ENCODE measurements at regions not wholly inside any gene's neighbourhood (a gene's known extent, or its start where the extent isn't known, plus 50 kb on each side); places are given as distances from the start of the nearest gene placed in this dataset.
"Not testable (repeated sequence)": the region's sequence is repeated elsewhere in the genome, so short reads cannot be mapped to it uniquely, and the experiment has no call there.

- no peak for DNase-seq (ENCODE audit: low read depth, low spot score)
Measured at GRCh38 chr1:30008998-30009657, 714.3 kb downstream of the MATN1 start.

DNA sequence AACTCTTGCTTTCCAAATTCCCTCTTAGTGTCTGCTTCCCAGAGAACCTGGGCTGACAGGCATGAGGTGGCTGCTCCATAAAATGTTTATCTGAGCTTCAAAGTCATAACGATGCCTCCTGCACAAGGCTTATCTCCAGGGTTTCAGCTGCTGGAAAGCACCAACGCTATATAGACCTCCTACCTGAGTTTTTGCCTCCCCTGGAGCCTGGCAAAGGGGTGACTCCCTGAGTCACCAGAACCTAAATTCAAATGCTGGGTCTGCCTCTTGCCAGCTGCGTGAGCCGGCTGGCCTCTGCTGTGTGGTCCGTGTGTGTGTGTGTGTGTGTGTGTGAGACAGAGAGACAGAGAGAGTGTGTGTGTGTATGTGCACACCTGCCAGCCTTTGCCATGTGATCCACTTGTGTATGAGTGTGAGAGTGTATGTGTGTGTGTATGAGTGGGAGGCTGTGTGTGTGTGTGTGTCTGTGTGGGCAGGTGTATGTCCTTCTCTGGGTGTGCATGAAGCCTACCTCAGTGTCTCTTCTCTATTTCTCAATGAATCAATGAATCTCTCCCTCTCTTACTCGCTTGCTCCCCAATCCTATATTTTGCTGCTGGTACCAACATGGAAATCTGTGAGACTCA, 714.9 kb downstream of the MATN1 start:
- DNase-seq (ENCODE audit: low read depth, low spot score), result no peak

DNA sequence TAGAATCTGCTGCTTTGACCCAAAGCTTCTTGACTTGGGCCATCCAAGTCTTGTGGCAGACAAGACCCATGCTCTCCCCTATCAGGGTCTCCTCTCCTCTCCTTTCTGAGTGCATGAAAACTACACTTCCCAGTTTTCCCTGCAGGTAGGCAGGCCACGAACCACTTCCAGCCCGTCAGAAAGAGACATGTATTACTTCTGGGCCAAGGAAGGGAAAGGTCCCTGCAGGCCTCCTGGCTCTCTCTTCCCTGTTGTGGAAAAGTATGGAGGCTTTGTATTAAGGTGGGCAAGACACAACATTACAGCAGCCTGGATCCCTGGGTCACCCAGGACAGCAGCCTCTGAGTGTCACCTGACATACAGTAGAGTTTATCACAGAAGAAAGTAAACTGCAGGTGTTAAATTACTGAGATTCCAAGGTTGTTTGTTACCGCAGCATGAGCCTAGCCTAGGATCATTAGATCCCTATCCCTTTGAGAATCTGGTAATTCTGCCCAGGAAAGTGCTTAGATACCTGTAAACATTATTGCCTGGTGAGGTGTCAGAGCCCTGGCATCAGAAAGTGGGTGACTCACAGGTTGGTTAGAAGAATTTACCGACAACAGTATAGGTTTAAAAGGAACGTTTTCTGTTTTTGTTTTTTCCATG, 717.3 kb downstream of the MATN1 start:
- no peak for DNase-seq (ENCODE audit: low read depth, low spot score)

GRCh38 chr1:30001732-30002039, 721.7 kb downstream of the MATN1 start:
- no peak for DNase-seq (ENCODE audit: low read depth, low spot score)

DNA sequence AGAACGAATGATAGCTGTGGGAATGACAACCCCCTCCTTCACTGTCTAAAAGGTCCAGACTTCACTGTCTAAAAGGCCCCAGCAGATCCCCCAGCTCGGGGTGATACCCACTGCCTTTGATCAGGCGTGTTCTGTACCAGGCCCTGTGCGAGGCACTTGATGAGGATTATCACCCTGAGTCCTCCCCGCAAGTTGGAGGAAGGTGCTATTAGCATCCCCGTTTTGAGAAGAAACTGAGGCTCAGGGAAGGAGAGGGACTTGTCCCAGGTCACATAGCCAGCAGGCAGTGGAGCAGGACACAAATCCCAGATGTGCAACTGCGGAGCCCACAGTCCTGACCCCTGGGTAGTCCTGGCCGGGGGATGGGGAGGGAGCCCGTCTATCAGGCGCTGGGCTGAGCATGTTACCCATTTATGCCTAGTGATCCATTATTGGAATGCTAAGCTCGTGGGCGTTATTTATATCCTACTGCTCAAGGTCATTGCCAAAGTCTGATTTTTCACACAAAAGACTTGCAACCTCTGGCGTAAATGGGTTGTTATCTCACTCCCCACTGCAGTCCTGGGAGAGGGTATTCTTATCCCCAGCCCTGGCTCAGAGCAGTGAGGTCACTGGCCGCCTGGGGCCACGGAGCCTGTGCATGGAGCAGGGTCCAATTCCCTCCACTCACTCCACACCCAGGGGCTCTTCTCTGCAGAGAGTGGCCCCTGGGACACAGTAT, 722.2 kb downstream of the MATN1 start:
- DNase-seq (ENCODE audit: low read depth, low spot score), result no peak

GRCh38 chr1:30000266-30000665, 723.1 kb downstream of the MATN1 start:
- no peak for DNase-seq (ENCODE audit: low read depth, low spot score)

DNA sequence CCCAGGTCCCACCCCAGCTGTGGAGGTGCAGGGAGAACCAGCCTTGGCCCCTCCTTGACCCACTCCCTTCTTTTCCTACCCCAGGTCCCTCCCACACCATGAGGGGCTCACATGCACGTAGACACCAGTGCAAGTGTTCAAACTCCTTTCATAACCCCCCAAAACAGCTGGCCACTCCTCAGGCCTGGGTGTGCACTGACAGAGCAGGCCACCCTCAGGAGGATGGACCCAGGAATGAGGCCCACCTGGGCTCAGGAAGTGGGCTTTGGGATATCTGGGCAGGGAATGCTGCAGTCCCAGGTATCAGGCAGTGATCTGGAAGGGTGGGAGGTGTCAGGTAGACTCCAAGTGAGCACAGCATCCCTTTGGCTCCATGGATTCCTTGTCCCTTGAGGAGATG, 723.8 kb downstream of the MATN1 start:
- DNase-seq (ENCODE audit: low read depth, low spot score), result no peak

GRCh38 chr1:29998686-29999085, 724.7 kb downstream of the MATN1 start:
- no peak for DNase-seq (ENCODE audit: low read depth, low spot score)

GRCh38 chr1:29997818-29998217, 725.6 kb downstream of the MATN1 start:
- not testable (repeated sequence) for DNase-seq (ENCODE audit: low read depth, low spot score)

GRCh38 chr1:29993950-29994349, 729.4 kb downstream of the MATN1 start:
- no peak for DNase-seq (ENCODE audit: low read depth, low spot score)

DNA sequence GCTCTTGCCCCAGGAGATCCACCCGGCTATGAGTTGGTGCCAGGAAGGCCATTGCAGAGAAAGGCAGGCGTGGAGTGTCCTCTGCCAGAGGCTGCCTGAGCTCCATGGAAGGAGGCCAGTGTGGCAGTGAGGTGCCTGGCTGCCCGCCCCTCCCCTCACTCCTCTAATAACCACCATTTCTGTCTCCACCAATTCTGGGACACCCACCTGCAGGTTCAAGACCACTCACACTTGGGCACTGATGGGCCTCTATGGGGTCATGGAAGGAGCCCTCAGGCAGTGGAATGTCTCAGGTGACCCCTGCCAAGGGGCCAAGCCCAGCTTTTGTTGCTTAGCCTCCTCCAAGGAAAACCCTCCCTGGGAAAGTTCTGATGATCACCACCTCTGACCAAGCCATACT, 731.6 kb downstream of the MATN1 start:
- no peak for DNase-seq (ENCODE audit: low read depth, low spot score)

GRCh38 chr1:29991025-29991424, 732.4 kb downstream of the MATN1 start:
- no peak for DNase-seq (ENCODE audit: low read depth, low spot score)

GRCh38 chr1:29990304-29990703, 733.1 kb downstream of the MATN1 start:
- no peak for DNase-seq (ENCODE audit: low read depth, low spot score)

DNA sequence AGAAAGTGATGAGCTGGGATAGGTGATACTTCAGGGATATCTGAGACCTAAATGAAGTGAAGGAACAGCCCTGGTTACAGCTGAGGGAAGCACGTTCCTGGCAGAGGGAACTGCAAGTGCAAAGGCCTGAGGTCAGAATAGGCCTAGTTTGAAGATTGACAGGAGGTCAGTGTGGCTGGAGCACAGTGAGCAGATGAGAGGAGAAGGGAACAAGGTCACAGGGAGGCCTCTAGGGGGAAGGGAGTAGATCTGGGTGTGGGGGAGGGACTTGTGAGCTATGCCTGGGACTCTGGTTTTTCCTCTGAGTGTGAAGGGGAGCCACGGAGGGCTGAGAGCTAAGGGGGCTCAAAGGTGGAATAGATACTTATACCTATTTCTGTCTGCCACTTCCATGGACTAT, 736.4 kb downstream of the MATN1 start:
- no peak for DNase-seq (ENCODE audit: low read depth, low spot score)

GRCh38 chr1:29985606-29985945, 737.8 kb downstream of the MATN1 start:
- no peak for DNase-seq (ENCODE audit: low read depth, low spot score)

GRCh38 chr1:29984862-29985605, 738.4 kb downstream of the MATN1 start:
- DNase-seq (ENCODE audit: low read depth, low spot score), result no peak

DNA sequence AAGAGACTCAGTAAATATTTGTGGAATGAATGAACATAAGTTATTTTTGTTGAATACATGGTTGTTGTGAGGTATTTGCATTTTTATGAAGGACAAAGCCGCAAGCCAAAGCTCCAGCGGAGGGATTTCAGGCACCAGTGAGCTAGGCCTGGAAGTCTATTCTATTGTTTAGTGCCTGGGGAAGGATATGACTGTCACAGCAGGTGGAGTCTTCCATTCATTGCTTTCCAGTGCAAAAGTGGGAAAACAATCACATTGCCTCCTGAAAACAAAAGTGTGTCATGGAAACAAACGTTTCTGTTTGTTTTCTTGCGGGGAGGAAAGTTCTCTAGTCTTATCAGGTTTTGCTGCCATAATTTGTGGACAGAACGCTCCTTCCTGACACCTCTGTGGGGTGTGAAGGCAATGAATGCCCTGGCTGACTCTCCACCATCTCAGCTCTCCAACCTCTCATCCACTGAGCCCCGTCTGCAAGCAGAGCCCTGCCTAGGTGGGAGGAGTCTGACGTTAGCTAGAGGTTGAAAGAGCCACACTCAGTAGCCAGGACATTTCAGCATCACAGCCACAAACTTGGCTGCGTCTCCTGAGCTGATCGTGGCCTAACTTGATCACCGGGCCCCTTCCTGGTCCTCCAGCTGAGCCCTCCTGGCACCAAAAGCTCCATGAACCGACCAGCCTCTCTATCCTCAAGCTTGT, 739.1 kb downstream of the MATN1 start:
- DNase-seq (ENCODE audit: low read depth, low spot score), result no peak

DNA sequence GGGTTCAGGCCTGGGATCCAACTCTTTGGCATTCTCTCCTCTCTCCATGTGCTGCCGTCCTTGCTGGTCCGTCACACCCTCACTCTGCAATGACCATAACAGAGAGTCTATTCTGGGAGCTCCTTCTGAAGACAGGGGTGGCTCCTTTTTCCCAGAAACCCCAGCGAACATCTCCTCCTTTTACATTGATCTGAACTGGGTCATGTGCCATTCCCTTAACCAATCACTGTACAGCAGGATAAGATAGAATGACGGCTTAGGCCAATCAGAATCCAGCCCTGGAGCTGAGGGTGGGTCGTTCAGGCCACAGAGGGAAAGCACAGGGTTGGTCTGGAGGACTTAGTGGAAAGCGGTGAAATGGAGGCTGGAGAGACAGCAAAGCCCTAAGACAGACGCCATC, 740.1 kb downstream of the MATN1 start:
- DNase-seq (ENCODE audit: low read depth, low spot score), result no peak

DNA sequence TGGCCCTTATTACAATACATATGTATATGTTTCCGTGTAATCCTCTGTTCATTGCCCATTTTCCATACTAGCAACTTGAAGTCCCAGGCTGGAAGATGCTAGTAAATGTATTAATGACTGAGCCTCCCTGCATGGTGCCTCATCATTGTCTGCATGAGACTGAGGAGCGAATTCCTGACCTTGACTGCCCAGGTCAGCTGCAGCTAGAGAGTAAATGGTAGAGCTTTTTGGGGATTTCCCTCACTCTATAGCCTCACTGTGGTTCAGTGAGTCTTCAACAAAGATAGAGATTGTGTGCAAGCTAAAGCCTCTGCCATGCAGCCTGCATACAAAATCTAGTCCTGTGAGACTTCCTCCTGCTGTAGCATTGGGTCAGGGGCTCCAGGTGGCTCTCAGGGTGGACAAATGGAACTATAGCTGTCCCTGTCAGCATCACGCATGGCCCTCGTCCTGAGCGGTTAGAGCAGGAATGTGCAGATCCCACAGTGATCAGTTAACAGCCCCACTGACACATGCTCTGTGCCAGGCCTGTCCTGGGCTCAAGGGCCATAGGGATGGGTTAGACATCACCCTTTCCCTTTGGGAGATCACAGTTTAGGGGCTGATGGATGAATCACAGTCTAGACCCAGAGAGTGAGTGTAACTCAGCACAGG, 741.7 kb downstream of the MATN1 start:
- no peak for DNase-seq (ENCODE audit: low read depth, low spot score)

- no peak for DNase-seq (ENCODE audit: low read depth, low spot score)
Measured at GRCh38 chr1:29977550-29977949, 741.2 kb downstream of the PTPRU start.

Data from activated CD4-positive, CD25-positive, alpha-beta regulatory T cell treated with anti-CD3 and anti-CD28 coated beads, Interleukin-2, amount 50 U/mL, for 16 hours (primary cell).